ENCODE measurements at regions not wholly inside any gene's neighbourhood (a gene's known extent, or its start where the extent isn't known, plus 50 kb on each side); places are given as distances from the start of the nearest gene placed in this dataset.

GRCh38 chr6:147856687-147857086, 348.2 kb downstream of the SAMD5 start:
- DNase-seq, result no peak

DNA sequence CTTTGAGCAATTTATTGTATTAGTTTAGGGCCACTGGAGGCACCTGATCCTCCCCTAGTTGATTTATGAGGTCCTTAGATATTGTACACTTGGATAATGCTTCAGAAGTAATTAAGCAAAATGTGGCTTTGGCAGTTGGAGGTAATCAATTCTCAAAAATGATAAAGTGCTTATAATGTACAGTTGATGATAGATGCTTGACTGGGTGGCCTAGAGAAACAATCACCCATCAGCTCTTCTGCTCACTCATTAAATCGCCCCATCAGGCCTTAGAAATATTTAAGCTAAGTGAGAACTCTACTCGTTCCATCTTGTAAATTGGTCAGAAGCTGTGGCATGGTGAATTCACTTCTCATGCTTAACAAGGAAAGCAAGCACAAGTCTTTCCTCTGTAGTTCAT, 349.9 kb downstream of the SAMD5 start:
- DNase-seq, result no peak

DNA sequence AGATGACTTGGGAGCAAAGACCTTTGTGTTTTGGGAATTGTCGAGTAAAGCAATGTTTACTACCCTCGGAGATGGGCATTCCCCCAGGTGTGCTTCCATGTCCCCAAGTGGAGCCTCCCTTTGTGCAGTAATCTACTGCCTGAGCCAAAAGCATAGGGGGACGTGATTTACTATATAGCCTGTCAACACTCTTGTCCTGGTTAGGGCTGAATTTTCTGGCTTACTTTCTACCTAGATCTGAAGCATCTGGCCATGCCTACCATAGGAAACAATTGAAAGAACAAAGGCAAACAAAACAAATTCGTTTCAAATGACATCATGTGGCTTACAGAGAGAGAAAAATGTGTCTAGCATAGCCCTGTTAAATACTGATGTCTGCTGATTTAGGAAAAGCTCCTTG, 350.6 kb downstream of the SAMD5 start:
- DNase-seq, result no peak

GRCh38 chr6:147861696-147862095, 353.2 kb downstream of the SAMD5 start:
- DNase-seq, result no peak

DNA sequence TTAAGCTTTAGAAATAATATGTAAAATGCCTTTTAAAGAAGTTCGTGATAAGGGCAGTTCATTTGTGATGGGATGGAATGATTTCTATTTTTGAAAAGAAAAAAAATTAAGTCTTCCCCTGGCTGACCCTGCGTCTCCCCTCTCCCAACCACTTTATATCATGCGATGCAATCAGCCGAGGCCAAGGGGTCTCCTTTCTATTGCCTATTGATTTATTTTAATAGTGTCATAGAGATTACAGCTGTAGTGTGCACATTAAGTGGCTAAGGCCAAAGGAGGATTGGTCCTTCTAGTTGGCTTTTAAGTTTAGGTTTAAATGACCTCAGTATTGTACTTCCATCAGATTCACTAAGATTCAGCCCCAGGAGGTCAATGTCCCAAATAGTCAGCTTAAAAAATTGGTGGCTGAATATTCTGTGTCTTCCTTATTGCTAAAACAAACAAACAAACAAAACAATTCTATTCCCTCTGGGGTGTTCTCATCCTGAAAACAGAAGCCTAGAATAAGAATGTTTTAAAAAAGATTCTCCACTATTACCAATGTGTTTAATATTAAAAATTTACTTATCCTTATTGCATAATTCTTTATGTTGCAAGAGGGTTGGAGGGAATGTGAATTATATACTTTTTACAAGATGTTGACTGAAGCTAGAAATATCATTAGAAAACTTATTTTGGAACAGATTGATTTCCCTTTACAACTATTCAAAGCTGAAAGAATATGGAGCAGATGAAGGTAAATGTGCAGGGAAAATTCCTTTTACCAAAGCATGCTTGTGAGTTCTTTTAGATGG, 359.1 kb downstream of the SAMD5 start:
- DNase-seq, result no peak

DNA sequence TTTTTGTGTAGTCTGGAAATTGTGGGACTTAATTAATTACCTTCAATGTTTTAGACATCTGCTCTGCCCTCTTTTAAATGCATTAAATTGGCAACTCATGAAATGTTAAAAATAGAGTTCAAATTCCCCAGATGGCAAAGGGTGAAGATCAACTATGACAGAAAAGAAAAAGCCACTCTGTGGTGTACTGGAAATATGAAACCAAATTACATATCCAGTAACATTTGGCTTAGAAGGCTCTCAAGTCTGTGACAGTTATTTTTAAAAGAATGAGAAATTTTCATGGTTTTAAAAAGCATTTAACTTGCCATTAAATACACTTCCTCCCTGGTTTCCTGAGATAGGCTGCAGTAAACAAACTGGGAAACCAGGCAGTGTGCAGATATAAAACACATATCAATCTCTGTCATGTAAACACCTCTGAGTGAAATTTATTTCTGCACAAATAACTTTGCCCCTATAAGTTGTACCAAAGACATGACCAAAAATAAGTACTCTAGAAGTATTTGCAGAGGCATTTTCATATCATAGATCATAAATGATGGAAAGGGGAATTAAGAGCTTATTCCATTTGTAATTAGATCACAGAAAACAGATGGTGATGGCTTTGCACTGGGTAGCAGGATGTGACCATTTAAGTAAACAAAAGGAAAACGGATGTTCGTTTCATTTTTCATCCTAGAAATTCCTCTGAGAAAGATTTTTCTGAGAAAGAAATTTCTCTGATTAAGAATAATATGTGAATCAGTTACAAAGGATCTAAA, 360.1 kb downstream of the SAMD5 start:
- no peak for DNase-seq

- DNase-seq, result no peak
Observed at GRCh38 chr6:147869201-147869600, 360.7 kb downstream of the SAMD5 start.

DNA sequence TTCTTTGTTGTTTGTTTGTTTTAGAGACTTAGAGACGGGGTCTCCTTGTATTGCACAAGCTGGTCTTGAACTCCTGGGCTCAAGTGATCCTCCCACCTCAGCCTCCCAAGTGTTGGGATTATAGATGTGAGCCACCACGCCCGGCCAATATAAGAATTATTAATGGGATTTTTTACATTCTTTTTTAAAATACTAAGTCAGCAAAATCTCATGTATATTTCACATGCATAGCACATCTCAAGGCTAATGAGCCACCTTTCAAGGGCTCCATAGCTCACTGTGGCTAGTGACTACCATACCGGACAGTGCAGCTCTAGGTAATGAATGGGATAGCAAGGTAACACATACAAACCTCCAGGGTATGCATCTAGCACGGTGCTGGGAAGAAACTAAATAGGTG, 361.4 kb downstream of the SAMD5 start:
- no peak for DNase-seq

DNA sequence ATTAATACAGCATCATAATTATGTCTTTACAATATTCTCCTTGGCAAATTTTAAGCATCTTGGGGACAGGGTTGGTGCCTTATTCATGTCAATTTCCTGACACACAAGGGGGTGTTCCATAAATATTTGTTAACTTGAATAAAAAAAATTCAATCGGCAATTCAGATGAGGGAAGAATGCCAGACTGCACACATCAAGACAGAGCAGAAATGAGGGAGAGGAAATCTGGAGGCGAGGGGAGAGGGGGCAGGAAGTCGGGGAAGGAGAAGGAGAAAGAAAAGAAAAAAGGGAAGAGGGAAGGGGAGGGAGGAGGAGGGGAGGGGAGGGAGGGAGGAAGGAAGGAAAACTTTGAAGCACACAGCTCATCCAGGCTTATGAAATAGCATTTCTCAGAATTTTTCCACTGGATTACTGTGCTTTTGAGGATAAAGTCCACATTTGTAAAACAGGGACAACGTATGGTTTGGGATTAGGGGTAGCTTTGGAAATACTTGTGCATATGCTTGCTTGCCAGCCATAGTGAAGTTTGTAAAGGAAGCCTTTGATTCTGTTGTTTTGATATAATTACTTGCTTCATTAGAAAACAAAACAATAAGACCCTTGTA, 362.1 kb downstream of the SAMD5 start:
- DNase-seq, result no peak

DNA sequence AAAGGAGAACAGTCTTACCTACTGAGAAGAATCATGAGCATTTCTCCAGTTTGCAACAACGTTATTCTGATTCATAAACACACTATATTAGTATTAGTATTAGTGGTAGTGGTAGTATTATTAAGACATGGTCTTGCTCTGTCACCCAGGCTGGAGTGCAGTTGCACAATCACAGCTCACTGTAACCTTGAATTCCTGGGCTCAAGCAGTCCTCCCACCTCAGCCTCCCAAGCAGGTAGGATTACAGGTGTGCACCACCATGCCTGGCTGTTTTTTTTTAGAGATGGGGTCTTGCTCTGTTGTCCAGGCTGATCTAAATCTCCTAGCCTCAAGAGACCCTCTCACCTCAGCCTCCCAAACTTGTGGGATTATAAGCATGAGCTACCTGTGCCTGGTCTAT, 363.5 kb downstream of the SAMD5 start:
- DNase-seq, result no peak

DNA sequence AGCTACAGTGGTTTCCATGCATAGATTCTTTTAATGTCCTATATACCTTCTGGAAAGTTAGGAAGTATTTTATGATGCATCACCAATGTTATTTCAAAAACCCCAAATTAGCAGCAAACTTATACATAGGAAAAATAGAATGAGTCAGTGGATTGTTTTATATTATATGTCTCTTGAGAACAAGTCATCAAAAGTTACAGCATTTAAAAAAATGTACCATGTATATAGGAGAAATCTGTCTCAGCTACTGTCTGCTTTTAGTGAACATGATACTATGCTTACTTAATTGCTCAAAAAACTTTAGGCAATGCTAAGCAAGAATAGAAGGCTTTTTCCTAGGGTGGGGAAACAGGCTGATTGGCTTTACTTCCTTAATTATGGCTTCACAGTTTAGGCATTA, 365.3 kb downstream of the SAMD5 start:
- DNase-seq, result no peak

DNA sequence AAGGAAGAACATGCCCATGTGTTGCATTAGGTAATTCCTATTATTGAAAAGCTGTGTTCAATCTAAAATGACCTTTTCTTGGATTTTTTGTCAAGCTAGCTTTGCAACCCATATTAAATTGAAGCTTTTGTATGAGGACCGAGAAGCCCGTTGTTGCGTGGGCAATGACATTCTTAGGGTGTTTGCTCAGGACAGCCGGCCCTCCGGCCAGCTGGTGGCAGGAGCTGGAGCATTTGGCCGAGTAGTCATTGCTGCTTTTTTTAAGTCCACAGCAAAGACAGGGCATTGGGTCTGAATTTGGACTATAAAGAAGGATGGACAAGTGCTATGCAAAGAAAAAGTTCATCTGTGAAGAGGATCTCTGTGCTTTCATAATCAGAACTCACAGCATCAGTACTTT, 365.8 kb downstream of the SAMD5 start:
- DNase-seq, result no peak

GRCh38 chr6:147879031-147879580, 370.6 kb downstream of the SAMD5 start:
- DNase-seq, result no peak

DNA sequence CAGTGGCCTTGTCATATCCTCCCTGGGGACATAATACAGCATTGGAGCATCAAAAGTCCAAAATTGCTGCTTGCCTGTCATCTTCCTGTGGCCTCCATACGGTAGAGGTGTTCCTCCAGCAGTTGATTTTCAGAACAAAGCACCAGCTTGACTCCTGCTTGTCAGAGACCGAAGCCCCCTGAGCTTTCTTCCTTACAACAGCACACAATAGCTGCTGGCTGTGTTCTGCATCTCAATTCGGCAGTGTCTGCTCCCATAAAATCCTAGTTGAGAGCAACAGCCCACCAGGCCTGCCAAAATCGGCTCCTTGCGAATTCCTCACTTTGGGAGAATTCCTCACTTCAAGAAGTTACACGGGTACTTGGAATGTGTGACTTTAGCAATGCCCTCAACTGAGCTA, 372.9 kb downstream of the SAMD5 start:
- no peak for DNase-seq

GRCh38 chr6:147888374-147888773, 379.9 kb downstream of the SAMD5 start:
- no peak for DNase-seq

DNA sequence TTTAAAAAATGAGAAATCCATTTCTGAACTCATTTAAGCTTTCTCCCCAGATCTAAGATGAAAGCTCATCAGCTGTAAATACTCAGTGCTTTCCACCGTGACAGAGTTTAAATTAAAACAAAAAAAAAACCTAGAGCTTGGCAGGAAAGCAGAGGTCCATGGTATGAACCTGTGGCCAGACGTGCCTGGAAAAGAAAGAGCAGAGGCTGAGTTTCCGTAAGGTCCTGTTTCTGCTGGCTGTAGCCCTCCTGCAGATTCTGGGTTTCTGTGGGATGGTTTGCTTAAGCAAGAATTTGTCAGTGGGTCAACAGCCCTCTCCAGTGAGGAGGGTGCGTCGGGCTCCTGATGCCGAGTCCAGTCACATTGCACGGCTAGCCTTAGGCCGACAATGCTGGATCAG, 383.2 kb downstream of the SAMD5 start:
- no peak for DNase-seq

- no peak for DNase-seq
Observed at GRCh38 chr6:147892476-147892875, 384.0 kb downstream of the SAMD5 start.

DNA sequence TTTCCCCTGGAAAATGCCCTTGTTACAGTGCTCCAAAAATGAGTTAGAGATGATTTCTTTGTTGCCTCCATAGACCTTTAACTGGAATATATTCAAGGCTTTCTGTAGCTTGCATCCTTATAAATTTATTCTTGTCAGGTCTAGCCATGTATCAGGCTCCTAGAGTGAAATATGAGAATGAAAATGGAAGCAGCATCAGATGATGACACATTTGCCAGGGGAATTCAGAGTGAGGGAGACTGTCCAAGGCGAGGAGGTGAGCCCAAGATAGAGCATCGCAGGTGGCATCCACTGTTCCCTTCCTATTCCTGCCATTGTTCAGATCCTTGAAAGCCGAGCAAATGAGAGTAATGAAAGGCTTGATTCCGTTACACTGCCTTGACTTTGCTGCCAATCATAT, 386.8 kb downstream of the SAMD5 start:
- DNase-seq, result no peak

GRCh38 chr6:147900247-147900830, 391.8 kb downstream of the SAMD5 start:
- no peak for DNase-seq

DNA sequence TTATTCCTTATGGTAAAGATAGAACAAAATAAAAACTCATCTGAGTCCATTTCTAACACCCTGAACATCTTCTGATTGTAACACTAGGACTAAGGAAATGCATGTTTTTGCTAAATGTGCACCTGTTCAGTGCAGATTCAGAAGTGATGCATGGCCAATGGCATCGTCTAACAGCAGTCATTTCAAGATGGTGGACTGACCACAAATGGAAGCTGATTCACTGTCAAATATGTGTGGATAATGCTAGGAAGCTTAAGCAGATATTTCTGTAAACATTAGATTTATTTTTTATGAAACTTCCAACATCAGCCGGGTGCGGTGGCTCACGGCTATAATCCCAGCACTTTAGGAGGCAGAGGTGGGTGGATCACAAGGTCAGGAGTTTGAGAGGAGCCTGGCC, 394.8 kb downstream of the SAMD5 start:
- no peak for DNase-seq

DNA sequence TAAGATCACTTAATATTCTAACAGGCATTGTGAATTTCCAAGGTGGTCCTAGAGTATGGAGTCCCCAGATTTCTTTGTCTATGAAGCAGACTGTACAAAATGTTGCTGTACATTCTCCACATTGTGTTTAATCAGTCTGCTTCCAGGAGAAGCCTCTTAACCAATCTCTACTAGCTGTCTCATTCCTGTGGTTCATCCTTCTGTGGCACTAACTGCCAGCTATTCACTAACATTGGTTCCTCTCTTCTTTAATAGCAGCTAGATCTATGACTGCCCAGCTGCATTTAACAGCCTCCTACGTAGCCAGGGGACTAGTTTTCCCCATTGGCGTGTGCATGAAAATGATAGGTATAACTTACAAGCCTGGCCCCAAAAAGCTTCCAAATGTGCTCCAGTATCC, 395.4 kb downstream of the SAMD5 start:
- no peak for DNase-seq

DNA sequence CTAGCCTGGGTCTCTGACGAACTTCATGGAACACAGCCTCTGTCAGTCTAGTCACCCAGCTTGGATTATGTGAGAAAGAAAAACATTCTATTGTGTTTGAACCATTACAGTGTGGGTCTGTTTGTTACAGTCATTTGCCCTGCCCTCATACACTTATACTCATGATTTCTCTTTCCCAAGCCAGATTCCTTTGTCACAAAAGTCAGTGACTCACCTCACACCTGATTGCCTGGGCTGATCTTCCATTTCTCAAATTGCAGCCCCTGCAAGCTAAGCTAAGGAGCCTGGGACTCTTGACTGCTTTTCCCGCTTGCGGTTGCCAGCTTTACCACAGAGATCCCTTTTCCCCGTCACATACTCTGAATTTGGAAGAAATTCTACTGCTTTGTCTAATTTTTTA, 395.9 kb downstream of the SAMD5 start:
- DNase-seq, result no peak

Measured in anterior cingulate cortex (tissue), 58 donors.